GM23338 (cell line): ENCODE measurements at regions not wholly inside any gene's neighbourhood (a gene's known extent, or its start where the extent isn't known, plus 50 kb on each side); places are given as distances from the start of the nearest gene placed in this dataset.

ENCODE experiments used
- CREB1 ChIP-seq: fragments of 250-450 bp; sonication (Bioruptor Pico); IDR thresholded peaks from 2 replicates; pipeline ENCODE4 v1.5.0; 2020; ENCODE audit warnings: low read depth, mild to moderate bottlenecking, moderate library complexity
- CTCF ChIP-seq, 2 experiments: fragments of 200-600 bp in 1 of 2; sonication (generic) in 1 of 2; conservative IDR thresholded peaks; 2 replicates each; pipeline versions ENCODE4 v1.5.1 to v1.6.1; 2016 to 2017; ENCODE audit warnings: antibody characterized with exemption in 2 of 2, low read depth in 2 of 2, mild to moderate bottlenecking in 2 of 2, moderate library complexity in 1 of 2
- ETS1 ChIP-seq: IDR thresholded peaks from 2 replicates; pipeline ENCODE4 v1.6.1; 2016; ENCODE audit warnings: antibody characterized with exemption
- EZH2 ChIP-seq: fragments of 200-600 bp; sonication (generic); IDR thresholded peaks from one replicate; pipeline ENCODE4 v1.8.0; 2017; ENCODE audit warnings: antibody characterized with exemption, mild to moderate bottlenecking, low read depth; ENCODE audit not compliant: unreplicated experiment
- EZH2phosphoT487 ChIP-seq: fragments of 200-600 bp; sonication (generic); IDR thresholded peaks from one replicate; pipeline ENCODE4 v1.8.1; 2018; ENCODE audit warnings: antibody characterized with exemption; ENCODE audit not compliant: unreplicated experiment
- JUNB ChIP-seq: IDR thresholded peaks from one replicate; pipeline ENCODE4 v1.6.1; 2016; ENCODE audit warnings: antibody characterized with exemption; ENCODE audit not compliant: unreplicated experiment
- NANOG ChIP-seq: IDR thresholded peaks from 2 replicates; pipeline ENCODE4 v1.6.1; 2016; ENCODE audit warnings: antibody characterized with exemption, borderline replicate concordance
- POLR2AphosphoS5 ChIP-seq: IDR thresholded peaks from 2 replicates; pipeline ENCODE4 v1.6.1; 2016; ENCODE audit warnings: antibody characterized with exemption, low read depth
- STAT1 ChIP-seq: IDR thresholded peaks from one replicate; pipeline ENCODE4 v1.6.1; 2016; ENCODE audit warnings: antibody characterized with exemption; ENCODE audit not compliant: unreplicated experiment
- ZNF114 ChIP-seq: fragments of 250-450 bp; sonication (Bioruptor Pico); IDR thresholded peaks from 2 replicates; pipeline ENCODE4 v1.5.0; 2020; ENCODE audit warnings: mild to moderate bottlenecking, moderate library complexity
- ZNF331 ChIP-seq: fragments of 250-450 bp; sonication (Bioruptor Pico); IDR thresholded peaks from 2 replicates; pipeline ENCODE4 v1.5.0; 2020; ENCODE audit warnings: low read depth, mild to moderate bottlenecking, moderate library complexity
- TF ChIP-seq, protein P1 (sequence below): IDR thresholded peaks from one replicate; pipeline ENCODE4 v1.6.1; 2018; ENCODE audit warnings: antibody characterized with exemption; ENCODE audit not compliant: unreplicated experiment
- TF ChIP-seq, protein P2 (sequence below): fragments of 250-450 bp; sonication (Bioruptor Pico); IDR thresholded peaks from 2 replicates; pipeline ENCODE4 v1.5.0; 2020; ENCODE audit warnings: mild to moderate bottlenecking, moderate library complexity

- TF ChIP-seq EZH2phosphoT487, result no peak
- no peak for TF ChIP-seq JUNB
- TF ChIP-seq CTCF (conservative IDR thresholded peaks at IDR 0.05; ENCODE audit: low read depth in 2 of 2), result no peak
- TF ChIP-seq POLR2AphosphoS5, result no peak
- TF ChIP-seq CREB1, result no peak
- TF ChIP-seq, protein P1, sequence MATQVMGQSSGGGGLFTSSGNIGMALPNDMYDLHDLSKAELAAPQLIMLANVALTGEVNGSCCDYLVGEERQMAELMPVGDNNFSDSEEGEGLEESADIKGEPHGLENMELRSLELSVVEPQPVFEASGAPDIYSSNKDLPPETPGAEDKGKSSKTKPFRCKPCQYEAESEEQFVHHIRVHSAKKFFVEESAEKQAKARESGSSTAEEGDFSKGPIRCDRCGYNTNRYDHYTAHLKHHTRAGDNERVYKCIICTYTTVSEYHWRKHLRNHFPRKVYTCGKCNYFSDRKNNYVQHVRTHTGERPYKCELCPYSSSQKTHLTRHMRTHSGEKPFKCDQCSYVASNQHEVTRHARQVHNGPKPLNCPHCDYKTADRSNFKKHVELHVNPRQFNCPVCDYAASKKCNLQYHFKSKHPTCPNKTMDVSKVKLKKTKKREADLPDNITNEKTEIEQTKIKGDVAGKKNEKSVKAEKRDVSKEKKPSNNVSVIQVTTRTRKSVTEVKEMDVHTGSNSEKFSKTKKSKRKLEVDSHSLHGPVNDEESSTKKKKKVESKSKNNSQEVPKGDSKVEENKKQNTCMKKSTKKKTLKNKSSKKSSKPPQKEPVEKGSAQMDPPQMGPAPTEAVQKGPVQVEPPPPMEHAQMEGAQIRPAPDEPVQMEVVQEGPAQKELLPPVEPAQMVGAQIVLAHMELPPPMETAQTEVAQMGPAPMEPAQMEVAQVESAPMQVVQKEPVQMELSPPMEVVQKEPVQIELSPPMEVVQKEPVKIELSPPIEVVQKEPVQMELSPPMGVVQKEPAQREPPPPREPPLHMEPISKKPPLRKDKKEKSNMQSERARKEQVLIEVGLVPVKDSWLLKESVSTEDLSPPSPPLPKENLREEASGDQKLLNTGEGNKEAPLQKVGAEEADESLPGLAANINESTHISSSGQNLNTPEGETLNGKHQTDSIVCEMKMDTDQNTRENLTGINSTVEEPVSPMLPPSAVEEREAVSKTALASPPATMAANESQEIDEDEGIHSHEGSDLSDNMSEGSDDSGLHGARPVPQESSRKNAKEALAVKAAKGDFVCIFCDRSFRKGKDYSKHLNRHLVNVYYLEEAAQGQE, result no peak
- no peak for TF ChIP-seq EZH2
- TF ChIP-seq, protein P2, sequence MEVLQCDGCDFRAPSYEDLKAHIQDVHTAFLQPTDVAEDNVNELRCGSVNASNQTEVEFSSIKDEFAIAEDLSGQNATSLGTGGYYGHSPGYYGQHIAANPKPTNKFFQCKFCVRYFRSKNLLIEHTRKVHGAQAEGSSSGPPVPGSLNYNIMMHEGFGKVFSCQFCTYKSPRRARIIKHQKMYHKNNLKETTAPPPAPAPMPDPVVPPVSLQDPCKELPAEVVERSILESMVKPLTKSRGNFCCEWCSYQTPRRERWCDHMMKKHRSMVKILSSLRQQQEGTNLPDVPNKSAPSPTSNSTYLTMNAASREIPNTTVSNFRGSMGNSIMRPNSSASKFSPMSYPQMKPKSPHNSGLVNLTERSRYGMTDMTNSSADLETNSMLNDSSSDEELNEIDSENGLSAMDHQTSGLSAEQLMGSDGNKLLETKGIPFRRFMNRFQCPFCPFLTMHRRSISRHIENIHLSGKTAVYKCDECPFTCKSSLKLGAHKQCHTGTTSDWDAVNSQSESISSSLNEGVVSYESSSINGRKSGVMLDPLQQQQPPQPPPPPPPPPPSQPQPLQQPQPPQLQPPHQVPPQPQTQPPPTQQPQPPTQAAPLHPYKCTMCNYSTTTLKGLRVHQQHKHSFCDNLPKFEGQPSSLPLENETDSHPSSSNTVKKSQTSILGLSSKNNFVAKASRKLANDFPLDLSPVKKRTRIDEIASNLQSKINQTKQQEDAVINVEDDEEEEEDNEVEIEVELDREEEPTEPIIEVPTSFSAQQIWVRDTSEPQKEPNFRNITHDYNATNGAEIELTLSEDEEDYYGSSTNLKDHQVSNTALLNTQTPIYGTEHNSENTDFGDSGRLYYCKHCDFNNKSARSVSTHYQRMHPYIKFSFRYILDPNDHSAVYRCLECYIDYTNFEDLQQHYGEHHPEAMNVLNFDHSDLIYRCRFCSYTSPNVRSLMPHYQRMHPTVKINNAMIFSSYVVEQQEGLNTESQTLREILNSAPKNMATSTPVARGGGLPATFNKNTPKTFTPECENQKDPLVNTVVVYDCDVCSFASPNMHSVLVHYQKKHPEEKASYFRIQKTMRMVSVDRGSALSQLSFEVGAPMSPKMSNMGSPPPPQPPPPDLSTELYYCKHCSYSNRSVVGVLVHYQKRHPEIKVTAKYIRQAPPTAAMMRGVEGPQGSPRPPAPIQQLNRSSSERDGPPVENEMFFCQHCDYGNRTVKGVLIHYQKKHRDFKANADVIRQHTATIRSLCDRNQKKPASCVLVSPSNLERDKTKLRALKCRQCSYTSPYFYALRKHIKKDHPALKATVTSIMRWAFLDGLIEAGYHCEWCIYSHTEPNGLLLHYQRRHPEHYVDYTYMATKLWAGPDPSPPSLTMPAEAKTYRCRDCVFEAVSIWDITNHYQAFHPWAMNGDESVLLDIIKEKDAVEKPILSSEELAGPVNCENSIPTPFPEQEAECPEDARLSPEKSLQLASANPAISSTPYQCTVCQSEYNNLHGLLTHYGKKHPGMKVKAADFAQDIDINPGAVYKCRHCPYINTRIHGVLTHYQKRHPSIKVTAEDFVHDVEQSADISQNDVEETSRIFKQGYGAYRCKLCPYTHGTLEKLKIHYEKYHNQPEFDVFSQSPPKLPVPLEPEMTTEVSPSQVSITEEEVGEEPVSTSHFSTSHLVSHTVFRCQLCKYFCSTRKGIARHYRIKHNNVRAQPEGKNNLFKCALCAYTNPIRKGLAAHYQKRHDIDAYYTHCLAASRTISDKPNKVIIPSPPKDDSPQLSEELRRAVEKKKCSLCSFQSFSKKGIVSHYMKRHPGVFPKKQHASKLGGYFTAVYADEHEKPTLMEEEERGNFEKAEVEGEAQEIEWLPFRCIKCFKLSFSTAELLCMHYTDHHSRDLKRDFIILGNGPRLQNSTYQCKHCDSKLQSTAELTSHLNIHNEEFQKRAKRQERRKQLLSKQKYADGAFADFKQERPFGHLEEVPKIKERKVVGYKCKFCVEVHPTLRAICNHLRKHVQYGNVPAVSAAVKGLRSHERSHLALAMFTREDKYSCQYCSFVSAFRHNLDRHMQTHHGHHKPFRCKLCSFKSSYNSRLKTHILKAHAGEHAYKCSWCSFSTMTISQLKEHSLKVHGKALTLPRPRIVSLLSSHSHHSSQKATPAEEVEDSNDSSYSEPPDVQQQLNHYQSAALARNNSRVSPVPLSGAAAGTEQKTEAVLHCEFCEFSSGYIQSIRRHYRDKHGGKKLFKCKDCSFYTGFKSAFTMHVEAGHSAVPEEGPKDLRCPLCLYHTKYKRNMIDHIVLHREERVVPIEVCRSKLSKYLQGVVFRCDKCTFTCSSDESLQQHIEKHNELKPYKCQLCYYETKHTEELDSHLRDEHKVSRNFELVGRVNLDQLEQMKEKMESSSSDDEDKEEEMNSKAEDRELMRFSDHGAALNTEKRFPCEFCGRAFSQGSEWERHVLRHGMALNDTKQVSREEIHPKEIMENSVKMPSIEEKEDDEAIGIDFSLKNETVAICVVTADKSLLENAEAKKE (CRISPR knock-in tag), result no peak
- no peak for TF ChIP-seq NANOG
- TF ChIP-seq ZNF114 (CRISPR knock-in tag), result no peak
- no peak for TF ChIP-seq ZNF331 (CRISPR knock-in tag)
- no peak for TF ChIP-seq STAT1
- TF ChIP-seq ETS1, result no peak
These were observed 132.4 kb upstream of the C2CD4B start for GRCh38 chr15:62297522-62297921.
